H9 (cell line): ENCODE measurements at regions not wholly inside any gene's neighbourhood (a gene's known extent, or its start where the extent isn't known, plus 50 kb on each side); places are given as distances from the start of the nearest gene placed in this dataset.

Experiments
- DNase-seq: peaks from one replicate; pipeline ENCODE4 v3.0.0-alpha.2; 2017
- H2AFZ ChIP-seq: one replicate; pipeline ENCODE4 v1.6.1; 2013; ENCODE audit warnings: mild to moderate bottlenecking, low read length, control low read depth, moderate library complexity
- H2AK5ac ChIP-seq: 2 replicates; pipeline ENCODE4 v1.6.1; 2013; ENCODE audit warnings: low read length, control low read depth, mixed read lengths; ENCODE audit not compliant: insufficient read length
- H2BK120ac ChIP-seq: one replicate; pipeline ENCODE4 v1.6.1; 2013; ENCODE audit warnings: low read depth, mild to moderate bottlenecking, low read length, control low read depth, inconsistent platforms; ENCODE audit not compliant: poor library complexity, severe bottlenecking
- H2BK12ac ChIP-seq: 2 replicates; pipeline ENCODE4 v1.6.1; 2013; ENCODE audit warnings: low read length, control low read depth, mixed read lengths, low read depth; ENCODE audit not compliant: insufficient read length
- H2BK15ac ChIP-seq: 2 replicates; pipeline ENCODE4 v1.6.1; 2013; ENCODE audit warnings: low read depth, low read length, control low read depth
- H2BK20ac ChIP-seq: one replicate; pipeline ENCODE4 v1.6.1; 2013; ENCODE audit warnings: low read depth, mild to moderate bottlenecking, low read length, control low read depth, inconsistent platforms; ENCODE audit not compliant: poor library complexity, severe bottlenecking
- H2BK5ac ChIP-seq: 2 replicates; pipeline ENCODE4 v1.6.1; 2013; ENCODE audit warnings: low read length, control low read depth, mixed read lengths; ENCODE audit not compliant: insufficient read length
- H3K14ac ChIP-seq: 2 replicates; pipeline ENCODE4 v1.6.1; 2013; ENCODE audit warnings: low read length, control low read depth; ENCODE audit not compliant: insufficient read depth
- H3K18ac ChIP-seq: 2 replicates; pipeline ENCODE4 v1.6.1; 2013; ENCODE audit warnings: low read depth, mild to moderate bottlenecking, mixed read lengths, low read length, control low read depth; ENCODE audit not compliant: insufficient read length
- H3K23ac ChIP-seq: 2 replicates; pipeline ENCODE4 v1.6.1; 2013; ENCODE audit warnings: low read length, control low read depth, mixed read lengths, low read depth; ENCODE audit not compliant: insufficient read length
- H3K23me2 ChIP-seq: 2 replicates; pipeline ENCODE4 v1.6.1; 2013; ENCODE audit warnings: low read depth, mild to moderate bottlenecking, mixed read lengths, low read length, control low read depth; ENCODE audit not compliant: insufficient read length, poor library complexity, severe bottlenecking
- H3K27ac ChIP-seq: 2 replicates; pipeline ENCODE4 v1.5.1; 2013; ENCODE audit warnings: low read length, control low read depth, mixed read lengths, low read depth; ENCODE audit not compliant: insufficient read length
- H3K27me3 ChIP-seq: 2 replicates; pipeline ENCODE4 v1.6.1; 2013; ENCODE audit warnings: low read length, control low read depth, inconsistent platforms; ENCODE audit not compliant: insufficient read depth
- H3K4ac ChIP-seq: 2 replicates; pipeline ENCODE4 v1.6.1; 2013; ENCODE audit warnings: low read depth, mild to moderate bottlenecking, control low read depth, inconsistent platforms, low read length, moderate library complexity
- H3K4me1 ChIP-seq: 2 replicates; pipeline ENCODE4 v1.6.1; 2013; ENCODE audit warnings: low read length, control low read depth, inconsistent platforms; ENCODE audit not compliant: insufficient read depth
- H3K4me2 ChIP-seq: 2 replicates; pipeline ENCODE4 v1.6.1; 2013; ENCODE audit warnings: low read length, control low read depth, mixed read lengths; ENCODE audit not compliant: insufficient read length, insufficient read depth
- H3K56ac ChIP-seq: 2 replicates; pipeline ENCODE4 v1.6.1; 2013; ENCODE audit warnings: low read depth, mild to moderate bottlenecking, mixed read lengths, low read length, control low read depth; ENCODE audit not compliant: insufficient read length
- H3K79me1 ChIP-seq: 2 replicates; pipeline ENCODE4 v1.6.1; 2013; ENCODE audit warnings: low read depth, mild to moderate bottlenecking, moderate library complexity, low read length, control low read depth, inconsistent platforms; ENCODE audit not compliant: insufficient read depth, poor library complexity, severe bottlenecking
- H3K79me2 ChIP-seq: 2 replicates; pipeline ENCODE4 v1.6.1; 2013; ENCODE audit warnings: low read length, control low read depth, inconsistent platforms; ENCODE audit not compliant: insufficient read depth
- H3K9ac ChIP-seq: 2 replicates; pipeline ENCODE4 v1.6.1; 2013; ENCODE audit warnings: low read length, control low read depth, mixed read lengths; ENCODE audit not compliant: insufficient read length; ENCODE audit errors: extremely low read depth
- H3K9me3 ChIP-seq: one replicate; pipeline ENCODE4 v1.6.1; 2013; ENCODE audit warnings: low read depth, low read length, inconsistent platforms; ENCODE audit not compliant: control insufficient read depth
- H3T11ph ChIP-seq: one replicate; pipeline ENCODE4 v1.6.1; 2013; ENCODE audit warnings: mild to moderate bottlenecking, low read length, control low read depth, inconsistent platforms
- H4K20me1 ChIP-seq: one replicate; pipeline ENCODE4 v1.6.1; 2013; ENCODE audit not compliant: control insufficient read depth, insufficient read length, insufficient read depth
- H4K5ac ChIP-seq: 2 replicates; pipeline ENCODE4 v1.6.1; 2013; ENCODE audit warnings: low read depth, mild to moderate bottlenecking, mixed read lengths, low read length, control low read depth; ENCODE audit not compliant: insufficient read length
- H4K8ac ChIP-seq: replicated peaks from 2 replicates; pipeline ENCODE4 v1.6.1; 2013; ENCODE audit warnings: low read length, control low read depth, mixed read lengths, low read depth; ENCODE audit not compliant: insufficient read length
- H4K91ac ChIP-seq: 2 replicates; pipeline ENCODE4 v1.6.1; 2013; ENCODE audit warnings: low read depth, mild to moderate bottlenecking, moderate library complexity, mixed read lengths, low read length, control low read depth; ENCODE audit not compliant: insufficient read length
- H3K27ac Mint-ChIP-seq, 3 experiments: 2 replicates in 2 of 3; 3 replicates in 1 of 3; pipeline ENCODE4 v1.8.0; 2020 to 2021; ENCODE audit warnings: mixed read lengths in 3 of 3, mild to moderate bottlenecking in 1 of 3, moderate library complexity in 1 of 3
- H3K27me3 Mint-ChIP-seq: 2 replicates; pipeline ENCODE4 v1.8.0; 2021; ENCODE audit warnings: low read depth, mild to moderate bottlenecking, moderate library complexity, mixed read lengths
- H3K36me3 Mint-ChIP-seq, 3 experiments: 2 replicates in 2 of 3; 3 replicates in 1 of 3; pipeline ENCODE4 v1.8.0; 2020 to 2021; ENCODE audit warnings: low read depth in 3 of 3, mixed read lengths in 3 of 3; ENCODE audit not compliant: insufficient read depth in 1 of 3
- H3K4me1 Mint-ChIP-seq, 2 experiments: 2 replicates each; pipeline ENCODE4 v1.8.0; 2020; ENCODE audit warnings: mixed read lengths in 2 of 2
- H3K4me3 Mint-ChIP-seq, 2 experiments: 2 replicates in 1 of 2; 3 replicates in 1 of 2; pipeline ENCODE4 v1.8.0; 2020 to 2021; ENCODE audit warnings: mild to moderate bottlenecking in 2 of 2, mixed read lengths in 2 of 2, moderate library complexity in 1 of 2
- H3K9me3 Mint-ChIP-seq, 2 experiments: 2 replicates in 1 of 2; 3 replicates in 1 of 2; pipeline ENCODE4 v1.8.0; 2020; ENCODE audit warnings: mild to moderate bottlenecking in 2 of 2, mixed read lengths in 2 of 2, moderate library complexity in 1 of 2
- CTCF ChIP-seq: fragments of 200-600 bp; sonication (generic); conservative IDR thresholded peaks from 3 replicates; pipeline ENCODE4 v1.8.0; 2021; ENCODE audit warnings: antibody characterized with exemption, mild to moderate bottlenecking
- WGBS: extraction: QIAGEN DNeasy Blood & Tissue Kit; methylation state at CpG from one replicate; pipeline ENCODE4 v1.1.7; 2013; ENCODE audit warnings: missing lambda C conversion rate, low lambda C conversion rate, mixed read lengths; ENCODE audit not compliant: insufficient read length; ENCODE audit errors: extremely low coverage; 5-methylcytosine and 5-hydroxymethylcytosine counted together

- no peak for TF ChIP-seq CTCF
- Histone ChIP-seq H2BK12ac (no peak overlapping the region), H3K56ac (no peak overlapping the region), H3K14ac (no peak overlapping the region), H2BK120ac (no peak overlapping the region), H2BK20ac (no peak overlapping the region), H4K5ac (no peak overlapping the region), H2BK5ac (no peak overlapping the region), H4K20me1 (no peaks in the 10 kb centered on the region), H2AK5ac (no peak overlapping the region), H3K23me2 (no peaks in the 10 kb centered on the region), H3K79me1 (no peaks in the 10 kb centered on the region), H3K27me3 (no peaks in the 10 kb centered on the region), H3K79me2 (no peaks in the 10 kb centered on the region), H2AFZ (no peak overlapping the region), H3K4me2 (no peak overlapping the region), H3T11ph (no peak overlapping the region), H3K27ac (no peak overlapping the region), H3K18ac (no peak overlapping the region), H2BK15ac (no peak overlapping the region), H3K4ac (no peak overlapping the region), H3K9ac (no peak overlapping the region), H3K9me3 (no peaks in the 10 kb centered on the region), H4K91ac (no peak overlapping the region), H3K4me1 (no peaks in the 10 kb centered on the region), H3K23ac (no peak overlapping the region), H4K8ac (no peak overlapping the region)
- DNase-seq = no peak
- Mint-ChIP-seq H3K9me3 (no peaks in the 10 kb centered on the region; a peak in 1 of 5 replicates), H3K4me1 (no peaks in the 10 kb centered on the region), H3K27me3 (no peaks in the 10 kb centered on the region), H3K27ac (no peak overlapping the region), H3K4me3 (no peak overlapping the region), H3K36me3 (no peaks in the 10 kb centered on the region)
- no CpG with 5 or more reads among the region's 5 CpGs for WGBS
These were observed 473.9 kb upstream of the PPP2R3A start for GRCh38 chr3:135491491-135492205.
